Keratinocyte (primary cell): ENCODE measurements at regions not wholly inside any gene's neighbourhood (a gene's known extent, or its start where the extent isn't known, plus 50 kb on each side); places are given as distances from the start of the nearest gene placed in this dataset.
A peak's percentile ranks its signal among the peaks of the same experiment; 100 is the strongest.

Source experiments
- DNase-seq: peaks from one replicate; pipeline ENCODE4 v3.0.0-alpha.2; 2011; ENCODE audit warnings: low read depth, missing footprints, low spot score
- FAIRE-seq: peaks from 2 replicates; lab custom pipeline; 2011; peaks lifted over from hg19 to GRCh38; lab: Jason Lieb, UNC
- H2AFZ ChIP-seq: 2 replicates; pipeline ENCODE4 v1.6.0; 2012; ENCODE audit warnings: low read length, control low read depth, inconsistent platforms; ENCODE audit not compliant: control insufficient read depth
- H3K27ac ChIP-seq: 2 replicates; pipeline ENCODE4 v1.5.1; 2011; ENCODE audit warnings: low read length; ENCODE audit not compliant: control insufficient read depth, insufficient read depth
- H3K27me3 ChIP-seq: 3 replicates; pipeline ENCODE4 v1.6.0; 2011; ENCODE audit warnings: low read length; ENCODE audit not compliant: control insufficient read depth, insufficient read depth; ENCODE audit errors: extremely low read depth
- H3K36me3 ChIP-seq, 2 experiments: 2 replicates in 1 of 2; 3 replicates in 1 of 2; pipeline ENCODE4 v1.5.1; 2011; ENCODE audit warnings: low read length in 2 of 2, mild to moderate bottlenecking in 1 of 2; ENCODE audit not compliant: control insufficient read depth in 2 of 2, insufficient read depth in 2 of 2; ENCODE audit errors: extremely low read depth in 1 of 2
- H3K4me1 ChIP-seq: 3 replicates; pipeline ENCODE4 v1.5.1; 2011; ENCODE audit warnings: low read length; ENCODE audit not compliant: control insufficient read depth, insufficient read depth; ENCODE audit errors: extremely low read depth
- H3K4me2 ChIP-seq: 3 replicates; pipeline ENCODE4 v1.6.0; 2011; ENCODE audit warnings: low read depth, low read length; ENCODE audit not compliant: control insufficient read depth, insufficient read depth; ENCODE audit errors: extremely low read depth
- H3K4me3 ChIP-seq, 3 experiments: fragments of 200-600 bp in 1 of 3; sonication (generic) in 1 of 3; 2 replicates in 2 of 3; 3 replicates in 1 of 3; pipeline ENCODE4 v1.5.1; 2011 to 2016; ENCODE audit warnings: low read length in 3 of 3, mild to moderate bottlenecking in 3 of 3, control low read depth in 2 of 3, inconsistent platforms in 1 of 3, low read depth in 1 of 3, mixed read lengths in 1 of 3, mixed run types in 1 of 3, moderate library complexity in 1 of 3; ENCODE audit not compliant: control insufficient read depth in 2 of 3, insufficient read depth in 2 of 3; ENCODE audit errors: extremely low read depth in 1 of 3
- H3K79me2 ChIP-seq: 2 replicates; pipeline ENCODE4 v1.6.0; 2012; ENCODE audit warnings: low read length; ENCODE audit not compliant: control insufficient read depth, insufficient read depth
- H3K9ac ChIP-seq: 3 replicates; pipeline ENCODE4 v1.6.0; 2011; ENCODE audit warnings: low read length; ENCODE audit not compliant: control insufficient read depth, insufficient read depth; ENCODE audit errors: extremely low read depth
- H3K9me1 ChIP-seq: 3 replicates; pipeline ENCODE4 v1.6.0; 2011; ENCODE audit warnings: low read length; ENCODE audit not compliant: control insufficient read depth, insufficient read depth; ENCODE audit errors: extremely low read depth
- H3K9me3 ChIP-seq: 2 replicates; pipeline ENCODE4 v1.5.1; 2012; ENCODE audit warnings: low read depth, low read length; ENCODE audit not compliant: control insufficient read depth
- H4K20me1 ChIP-seq: 3 replicates; pipeline ENCODE4 v1.6.0; 2011; ENCODE audit warnings: low read length; ENCODE audit not compliant: control insufficient read depth, insufficient read depth; ENCODE audit errors: extremely low read depth
- CTCF ChIP-seq, 3 experiments: IDR thresholded peaks in 1 of 3; conservative IDR thresholded peaks in 1 of 3; optimal IDR thresholded peaks in 1 of 3; 2 replicates in 2 of 3; 3 replicates in 1 of 3; pipeline versions ENCODE3 to v1.5.1; 2011; ENCODE audit warnings: low read length in 3 of 3, mild to moderate bottlenecking in 3 of 3, moderate library complexity in 2 of 3, control low read depth in 1 of 3, inconsistent platforms in 1 of 3; ENCODE audit not compliant: insufficient read depth in 2 of 3; ENCODE audit errors: extremely low read depth in 1 of 3
- EZH2 ChIP-seq: IDR thresholded peaks from one replicate; pipeline ENCODE4 v1.6.1; 2012; ENCODE audit warnings: inconsistent platforms, mild to moderate bottlenecking, low read length, moderate library complexity
- dilution Hi-C: fragments of 300-500 bp; cut with MboI; formaldehyde crosslinking; loops from one replicate; pipeline ENCODE4 v1.7.0; 2020; ENCODE audit warnings: low sequenced_read_pairs; ENCODE audit not compliant: extremely low pct_ligation_motif_present

GRCh38 chr2:121075006-121075551 lies 209.9 kb downstream of the TFCP2L1 start:
- dilution Hi-C loops: no loop called here
- DNase-seq: peak; percentile 73
- FAIRE-seq: peak; percentile 55

GRCh38 chr2:121075641-121076497 lies 209.1 kb downstream of the TFCP2L1 start:
- peak overlapping the region; percentile 58 for H2AFZ ChIP-seq
- H3K4me3 ChIP-seq: peak overlapping the region in 2 of 3 experiments; percentile 22 to 51
- no peak for DNase-seq

More at GRCh38 chr2:121075006-121075551, 209.9 kb downstream of the TFCP2L1 start:
- Histone ChIP-seq H3K4me1 (peaks cover 5% of the 10 kb centered on the region), H2AFZ (peak overlapping the region; percentile 58), H3K9me3 (no peaks in the 10 kb centered on the region), H3K27me3 (peaks cover 34% of the 10 kb centered on the region), H3K9ac (peak overlapping the region; percentile 75), H3K79me2 (no peaks in the 10 kb centered on the region), H3K4me2 (peak overlapping the region; percentile 66), H4K20me1 (no peaks in the 10 kb centered on the region), H3K4me3 (peak overlapping the region in 2 of 3 experiments; percentile 22 to 51), H3K36me3 (no peaks in the 10 kb centered on the region), H3K9me1 (no peaks in the 10 kb centered on the region), H3K27ac (no peak overlapping the region)
- no peak for TF ChIP-seq EZH2
- no peak for TF ChIP-seq CTCF (optimal IDR thresholded peaks at IDR 0.05 in 1 of 3, IDR thresholded peaks at IDR 0.05 in 1 of 3, conservative IDR thresholded peaks at IDR 0.05 in 1 of 3; ENCODE audit: extremely low read depth in 1 of 3, insufficient read depth in 2 of 3, low read length in 3 of 3)

More at GRCh38 chr2:121075641-121076497, 209.1 kb downstream of the TFCP2L1 start:
- dilution Hi-C loops: no loop called here
- TF ChIP-seq CTCF (optimal IDR thresholded peaks at IDR 0.05 in 1 of 3, IDR thresholded peaks at IDR 0.05 in 1 of 3, conservative IDR thresholded peaks at IDR 0.05 in 1 of 3; ENCODE audit: extremely low read depth in 1 of 3, insufficient read depth in 2 of 3, low read length in 3 of 3): no peak
- peak; percentile 50 for TF ChIP-seq EZH2
- Histone ChIP-seq H3K36me3 (no peaks in the 10 kb centered on the region), H3K9me3 (no peaks in the 10 kb centered on the region), H3K9ac (peak overlapping the region; percentile 75), H3K27ac (no peak overlapping the region), H3K4me2 (peak overlapping the region; percentile 66), H3K9me1 (no peaks in the 10 kb centered on the region), H3K4me1 (peaks cover 5% of the 10 kb centered on the region), H3K27me3 (peaks cover 34% of the 10 kb centered on the region), H4K20me1 (no peaks in the 10 kb centered on the region), H3K79me2 (no peaks in the 10 kb centered on the region)
- FAIRE-seq: no peak
